IPS DF 19.7 (cell line): ENCODE measurements at regions not wholly inside any gene's neighbourhood (a gene's known extent, or its start where the extent isn't known, plus 50 kb on each side); places are given as distances from the start of the nearest gene placed in this dataset.

ENCODE experiments used
- DNase-seq: peaks from one replicate; pipeline ENCODE4 v3.0.0-alpha.2; 2013; ENCODE audit warnings: low read depth, low spot score

DNA sequence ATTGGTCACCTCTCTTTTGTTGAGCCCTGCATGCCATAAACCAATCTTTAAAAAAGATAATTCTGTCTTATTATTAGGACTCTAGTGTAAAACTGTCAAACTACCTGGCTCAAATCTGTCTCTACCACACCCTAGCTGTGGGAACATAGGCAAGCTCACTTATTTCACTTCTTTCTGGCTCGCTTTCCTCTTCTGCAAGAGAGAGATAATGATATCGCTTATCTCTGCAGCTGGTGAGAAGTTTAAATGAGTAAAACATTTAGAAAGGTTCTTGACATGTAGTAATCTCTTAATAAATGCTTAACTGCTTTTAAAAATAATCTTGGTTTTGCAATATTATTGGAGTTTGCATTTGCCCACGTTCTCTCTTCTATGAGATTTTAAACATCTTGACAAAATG is 1109.2 kb downstream of the RAPGEF2 start:
- no peak for DNase-seq

DNA sequence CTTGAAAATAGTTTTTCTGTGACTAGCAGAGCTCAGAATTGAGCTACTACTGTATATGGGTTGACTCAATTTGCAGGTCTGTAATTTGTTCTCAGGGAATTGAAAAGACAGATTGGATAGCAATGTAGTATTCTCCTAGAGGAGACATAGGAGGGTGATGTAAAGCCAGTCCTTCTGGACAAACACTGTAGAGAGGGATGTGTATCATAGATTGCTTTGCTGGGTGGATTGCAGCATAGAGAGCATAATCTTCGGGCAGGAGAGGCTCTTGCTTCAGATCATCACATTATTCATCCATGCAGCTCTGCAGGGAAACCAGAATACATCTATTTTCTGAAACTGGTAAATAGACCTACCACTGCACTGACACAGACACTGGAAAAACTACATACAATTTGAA is 1110.5 kb downstream of the RAPGEF2 start:
- DNase-seq: no peak

DNA sequence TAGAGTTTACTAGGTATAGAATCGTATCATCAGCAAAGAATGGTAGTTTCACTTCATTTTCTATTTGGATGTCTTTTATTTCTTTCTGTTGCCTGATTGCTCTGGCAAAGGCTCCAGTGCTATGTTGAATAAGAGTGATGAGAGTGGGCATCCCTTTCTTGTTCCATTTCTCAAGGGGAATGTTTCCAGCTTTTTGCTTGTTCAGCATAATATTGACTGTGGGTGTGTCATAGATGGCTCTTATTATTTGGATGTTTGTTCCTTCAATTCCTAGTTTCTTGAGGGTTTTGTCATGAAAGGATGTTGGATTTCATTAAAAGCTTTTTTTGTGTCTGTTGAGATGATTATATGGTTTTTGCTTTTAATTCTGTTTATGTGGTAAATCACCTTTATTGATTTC is 1114.5 kb downstream of the RAPGEF2 start:
- no peak for DNase-seq

DNA sequence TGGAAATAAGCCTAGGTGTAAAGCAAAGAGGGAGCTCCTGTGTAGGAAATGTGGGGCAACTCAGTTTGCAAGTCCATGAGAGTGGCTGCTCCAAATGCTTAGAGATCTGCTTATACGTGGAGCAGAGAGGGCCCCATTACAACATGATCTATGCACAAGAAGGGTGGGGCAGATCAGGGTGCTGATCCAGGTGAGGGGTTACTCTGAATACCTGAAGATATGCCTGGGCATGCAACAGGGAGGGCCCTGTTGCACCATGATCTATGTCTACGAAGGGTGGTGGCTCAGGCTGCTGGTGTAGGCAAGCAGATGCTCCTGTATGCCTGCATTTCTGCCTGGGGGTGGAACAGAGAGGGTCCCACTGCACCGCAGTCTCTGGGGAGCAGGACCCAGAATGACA is 1121.2 kb downstream of the RAPGEF2 start:
- no peak for DNase-seq

DNA sequence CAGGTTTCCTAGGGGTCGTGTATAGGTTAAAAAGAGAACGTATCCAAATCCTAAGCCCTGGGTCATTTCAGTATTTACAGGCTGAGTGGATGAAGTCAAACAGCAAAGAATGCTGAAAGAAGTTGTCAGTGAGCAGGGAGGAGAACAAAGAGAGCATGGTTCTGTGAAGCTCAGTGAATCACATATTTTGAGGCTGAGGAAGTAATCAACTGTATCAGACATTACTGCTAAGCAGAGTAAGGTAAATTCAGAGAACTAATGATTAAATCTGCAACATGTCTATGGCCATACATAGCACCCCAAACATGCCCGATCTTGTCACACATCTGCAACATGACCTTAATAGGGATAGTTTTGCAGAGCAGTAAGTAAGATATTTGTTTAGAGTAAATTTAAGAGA is 1130.3 kb downstream of the RAPGEF2 start:
- DNase-seq: no peak

DNA sequence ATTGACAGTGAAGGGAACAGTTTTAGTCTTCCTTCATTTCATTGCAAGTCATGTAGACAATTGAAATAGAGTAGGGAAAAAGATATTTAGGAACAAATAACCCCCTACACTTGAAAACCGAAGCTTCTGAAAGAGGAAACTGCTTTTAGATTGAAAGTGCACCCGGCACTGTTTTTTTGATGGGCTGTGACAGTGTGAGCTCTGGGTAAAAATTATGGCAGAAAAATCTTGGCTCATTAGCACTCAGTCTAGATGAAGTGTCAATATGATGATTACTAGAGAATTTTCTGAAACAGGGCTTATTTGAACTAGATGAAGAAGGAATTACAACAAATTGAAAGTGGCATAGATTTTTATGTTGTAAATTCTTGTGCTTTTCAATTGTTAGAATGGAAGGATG is 1132.4 kb downstream of the RAPGEF2 start:
- DNase-seq: no peak

DNA sequence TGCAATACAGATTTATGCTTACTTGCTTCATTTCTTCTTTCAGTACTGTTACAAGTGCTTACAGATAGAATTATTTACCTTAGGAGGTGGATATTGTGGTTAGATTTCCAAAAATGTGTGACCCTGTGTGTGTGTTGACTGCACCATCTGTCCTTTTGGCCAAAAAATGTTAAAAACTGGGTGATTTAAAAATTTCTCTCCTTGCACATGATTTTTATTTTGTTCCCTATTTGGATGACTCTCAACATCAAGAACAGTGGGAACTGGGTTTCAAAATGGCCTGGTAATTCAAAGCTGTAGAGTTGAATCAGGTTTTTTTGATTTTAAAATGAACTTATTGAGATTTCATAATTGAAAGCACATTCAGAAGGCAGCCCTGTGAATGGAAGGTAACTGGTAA is 1132.9 kb downstream of the RAPGEF2 start:
- DNase-seq: no peak

DNA sequence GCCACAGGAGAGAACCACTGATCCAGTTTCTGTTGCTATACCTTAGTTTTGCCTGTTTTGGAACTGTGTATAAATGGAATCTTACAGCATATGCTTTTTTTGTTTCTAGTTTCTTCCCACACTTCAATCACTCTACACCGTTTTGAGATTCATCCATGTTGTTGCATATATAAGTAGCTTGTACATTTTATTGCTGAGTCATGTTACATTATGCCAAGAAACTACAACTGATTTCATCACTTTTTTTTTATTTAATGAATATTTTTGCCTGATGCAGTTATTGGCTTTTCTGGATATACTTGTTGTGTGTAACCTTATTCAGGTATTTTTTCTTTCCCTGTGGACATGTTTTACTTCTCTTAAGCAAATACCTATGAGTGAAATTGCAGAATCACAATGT is 1135.9 kb downstream of the RAPGEF2 start:
- no peak for DNase-seq

DNA sequence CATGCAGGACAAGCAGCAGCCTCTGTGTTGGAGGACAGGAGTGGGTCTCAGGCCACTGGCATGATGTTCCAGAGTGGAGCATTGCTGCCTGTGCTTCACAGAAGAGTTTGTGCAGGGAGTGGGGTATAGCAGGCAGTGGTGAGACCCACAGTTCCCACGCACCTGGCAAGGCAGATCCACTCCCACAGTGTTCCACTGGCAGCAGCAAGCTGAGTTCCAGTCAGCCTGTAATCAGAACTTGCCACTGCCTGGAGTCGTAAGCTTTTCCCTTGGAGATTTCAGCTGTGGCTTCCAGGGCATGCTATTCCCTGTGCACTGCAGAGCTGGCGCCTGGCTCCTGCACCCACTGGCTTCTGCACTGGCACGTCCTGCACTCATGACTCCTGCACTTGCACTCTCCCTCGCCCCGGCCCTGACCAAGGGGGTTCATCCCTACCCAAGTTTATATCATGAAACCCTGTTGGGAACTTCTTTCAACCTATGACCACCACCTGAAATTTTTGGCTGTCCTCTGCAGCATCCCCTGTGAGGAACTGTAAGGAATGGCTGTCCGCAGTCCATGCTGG is 1144.3 kb downstream of the RAPGEF2 start:
- DNase-seq: no peak

DNA sequence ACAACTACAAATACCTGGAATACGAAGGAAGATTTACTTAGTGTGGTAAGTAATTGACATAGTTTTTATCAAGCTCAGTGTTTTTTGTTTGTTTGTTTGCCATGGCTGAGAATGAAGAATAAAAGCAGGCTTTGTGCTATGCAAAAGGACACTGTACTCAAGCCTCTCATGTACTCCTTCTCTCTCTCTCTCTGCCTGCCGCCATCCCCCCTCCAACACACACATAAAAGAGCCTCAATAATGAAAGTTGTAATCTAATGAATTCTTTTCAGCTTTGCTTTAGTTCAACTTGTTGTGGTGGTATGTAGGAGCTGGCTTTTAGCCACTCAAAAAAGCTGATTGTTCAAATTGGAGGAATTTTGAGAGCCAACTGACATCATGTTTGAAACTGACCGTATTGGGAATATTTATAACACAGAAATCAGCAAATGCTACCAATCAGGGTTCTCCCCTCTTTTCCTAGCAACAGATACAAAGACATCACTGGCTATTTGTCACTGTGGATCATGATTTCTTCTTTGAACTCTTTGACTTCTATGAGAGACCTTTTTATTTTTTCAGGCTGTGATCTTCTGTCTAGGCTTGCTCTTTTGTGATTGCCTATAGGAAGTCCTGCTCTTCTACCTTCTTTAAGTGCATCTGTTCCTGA is 1148.8 kb downstream of the RAPGEF2 start:
- no peak for DNase-seq

DNA sequence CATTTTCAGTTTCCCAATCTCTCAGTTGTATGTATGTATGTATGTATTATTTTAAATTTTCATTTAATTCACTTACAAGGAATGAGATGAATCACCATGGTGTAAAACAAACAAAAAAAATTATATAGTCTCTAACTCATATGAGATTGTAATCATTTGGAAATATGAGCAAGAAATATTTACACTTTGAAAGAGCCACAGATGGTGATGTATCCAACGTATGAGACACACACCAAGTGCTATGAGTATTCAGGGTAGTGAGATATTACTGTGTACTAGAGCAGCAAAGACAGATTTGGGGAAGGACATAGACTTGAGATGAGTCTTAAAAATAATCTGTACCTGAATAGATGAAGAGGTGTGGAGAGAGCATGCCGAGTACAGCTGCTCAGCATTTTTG is 1154.4 kb downstream of the RAPGEF2 start:
- DNase-seq: no peak

DNA sequence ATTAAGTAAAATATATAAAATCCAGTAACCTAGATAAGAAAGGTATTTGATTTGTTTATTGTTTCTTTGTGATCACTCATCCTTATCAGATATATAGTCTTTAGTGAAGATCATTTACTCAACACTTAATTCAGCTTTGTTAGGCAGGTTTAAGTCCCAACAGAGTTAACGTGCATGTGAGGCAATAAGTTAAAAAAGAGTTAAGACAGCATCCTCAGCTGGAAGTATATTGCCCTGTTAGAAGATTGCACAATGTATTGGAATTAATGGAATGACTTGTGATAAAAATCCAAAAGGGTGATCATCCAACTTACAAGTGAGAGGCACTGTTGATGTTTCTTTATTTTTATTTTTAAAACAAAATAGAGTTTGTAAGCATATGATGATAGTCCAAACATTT is 1162.1 kb downstream of the RAPGEF2 start:
- DNase-seq: no peak

DNA sequence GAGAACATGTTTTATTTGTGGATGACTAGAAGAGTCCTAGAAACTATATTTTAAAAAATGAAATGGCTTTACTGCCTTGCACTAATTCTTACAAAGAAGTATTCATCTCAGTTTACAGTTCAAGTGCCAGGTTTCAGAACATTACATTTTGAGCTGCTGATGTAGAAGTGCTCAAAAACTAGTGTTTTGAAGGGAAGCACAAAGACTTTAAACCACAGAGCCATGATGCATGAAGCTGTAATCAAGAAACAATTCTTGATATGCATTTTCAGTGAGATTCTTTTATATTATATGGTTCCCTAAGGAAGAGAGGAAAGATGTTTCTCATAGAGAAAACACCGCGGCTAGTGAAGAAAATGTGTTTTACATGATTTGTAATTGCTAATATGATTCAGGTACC is 1163.0 kb downstream of the RAPGEF2 start:
- no peak for DNase-seq

DNA sequence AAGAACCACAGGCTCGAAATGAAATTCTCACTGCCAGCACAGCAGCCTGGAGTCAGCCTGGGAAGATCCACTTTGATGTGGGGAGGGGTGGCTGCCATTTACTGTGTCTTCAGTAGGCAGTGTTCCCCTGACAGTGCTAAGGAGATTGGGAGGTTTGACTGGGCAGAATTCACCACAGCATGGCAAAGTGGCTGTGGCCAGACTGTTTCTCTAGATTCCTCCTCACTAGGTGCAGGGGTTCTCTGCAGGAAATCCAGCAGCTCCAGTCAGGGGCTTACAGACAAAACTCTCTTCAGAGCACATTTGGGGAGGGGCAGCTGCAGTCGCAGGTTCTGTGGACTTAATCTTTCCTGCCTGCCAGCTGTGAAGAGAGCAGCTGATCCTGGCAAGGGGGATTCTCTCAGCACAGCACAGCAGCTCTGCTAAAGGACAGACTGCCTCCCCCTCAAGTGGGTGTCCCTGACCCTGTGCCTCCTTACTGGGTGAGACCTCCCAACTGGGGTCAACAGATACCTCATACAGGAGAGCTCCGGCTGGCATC is 1174.0 kb downstream of the RAPGEF2 start:
- no peak for DNase-seq

DNA sequence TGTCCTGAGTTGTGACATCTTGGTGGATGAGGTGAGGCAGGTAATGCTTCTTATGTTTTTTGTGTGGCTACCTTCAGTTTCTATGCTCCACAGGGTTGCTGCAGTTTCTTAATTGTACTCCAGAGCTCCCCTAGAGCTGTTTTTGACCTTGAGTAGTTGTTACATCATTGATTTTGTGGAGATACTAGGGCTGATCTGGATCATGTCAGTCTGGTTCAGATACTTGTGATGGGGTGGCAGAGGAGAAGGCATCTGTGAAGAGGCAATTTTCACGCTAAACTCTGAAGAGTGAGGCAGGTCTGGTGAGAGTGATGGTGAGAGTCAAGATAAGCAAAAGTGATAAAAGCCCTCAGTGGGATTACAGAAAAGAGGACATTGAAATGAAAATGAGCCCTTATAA is 1180.2 kb downstream of the RAPGEF2 start:
- DNase-seq: no peak

DNA sequence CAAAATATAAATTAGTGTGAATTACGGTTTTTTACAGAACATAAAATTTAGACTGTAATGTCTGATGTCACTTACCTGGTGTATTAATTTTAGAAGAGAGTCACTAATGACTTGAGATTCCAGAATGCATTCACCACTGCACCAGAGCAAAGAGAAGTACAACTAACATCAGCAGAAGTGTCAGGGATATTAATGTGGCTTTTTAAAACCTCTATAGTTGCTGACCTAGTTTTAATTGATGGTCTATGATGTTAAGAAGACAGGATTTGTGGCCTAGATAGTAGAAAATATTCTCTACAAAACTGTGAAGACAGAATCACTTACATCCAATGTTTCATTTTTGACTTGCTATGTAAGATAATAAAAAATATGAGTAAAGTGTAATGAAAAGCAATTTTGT is 1181.6 kb downstream of the RAPGEF2 start:
- DNase-seq: no peak

DNA sequence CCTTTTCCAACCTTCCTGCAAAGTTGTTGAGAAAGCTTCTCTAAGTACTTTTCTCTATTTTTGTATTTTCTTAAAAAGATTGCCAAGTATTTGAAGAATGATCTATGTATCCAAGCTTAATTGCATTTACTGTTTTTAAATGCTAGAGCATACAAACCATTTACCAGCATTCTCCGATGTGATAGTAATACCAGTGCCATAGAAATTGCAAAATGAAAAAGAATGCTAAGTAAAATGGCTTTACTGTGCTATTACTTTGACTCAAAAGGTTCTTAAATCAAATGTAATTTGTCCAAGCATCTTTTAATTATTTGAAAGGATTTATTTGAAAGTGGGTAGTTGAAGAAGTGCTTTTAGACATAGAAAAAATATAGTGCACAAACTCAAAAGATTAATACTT is 1183.2 kb downstream of the RAPGEF2 start:
- no peak for DNase-seq

DNA sequence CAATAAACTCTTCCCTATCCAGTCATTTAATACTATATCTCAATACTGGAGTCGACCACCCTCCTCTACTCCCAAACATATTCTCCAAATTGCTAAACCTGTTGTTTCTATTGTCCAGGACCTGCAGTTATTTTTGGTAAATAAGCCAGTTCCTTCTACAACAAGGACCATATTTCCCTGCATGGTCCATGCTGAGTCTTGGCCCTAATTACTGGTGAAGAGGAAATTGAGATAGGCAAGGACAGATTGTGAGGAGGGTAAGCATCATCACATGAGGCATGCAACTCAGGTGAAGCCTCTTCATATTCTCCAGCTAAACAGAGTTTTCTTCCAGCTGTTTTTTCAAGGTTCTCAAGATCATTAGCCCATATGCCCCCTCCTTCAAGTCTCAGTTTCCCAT is 1193.6 kb downstream of the RAPGEF2 start:
- no peak for DNase-seq

DNA sequence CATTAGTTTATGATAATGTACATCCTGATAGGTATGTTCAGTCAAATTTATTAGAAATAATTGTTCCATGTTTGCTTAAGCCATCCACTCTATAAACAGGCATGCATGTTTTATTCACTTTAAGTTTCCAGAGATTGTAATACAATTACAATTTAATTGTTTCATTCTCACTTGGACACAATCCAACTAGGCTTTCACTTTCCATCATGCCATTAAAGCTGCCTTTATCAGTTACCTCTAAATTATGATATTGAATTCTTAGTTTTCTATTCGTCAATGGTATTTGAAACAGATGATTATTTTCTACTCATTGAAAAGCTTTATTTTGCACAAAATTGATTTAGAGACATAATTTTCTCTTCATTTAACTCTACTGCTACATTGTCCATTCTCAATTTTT is 1196.3 kb downstream of the RAPGEF2 start:
- no peak for DNase-seq

DNA sequence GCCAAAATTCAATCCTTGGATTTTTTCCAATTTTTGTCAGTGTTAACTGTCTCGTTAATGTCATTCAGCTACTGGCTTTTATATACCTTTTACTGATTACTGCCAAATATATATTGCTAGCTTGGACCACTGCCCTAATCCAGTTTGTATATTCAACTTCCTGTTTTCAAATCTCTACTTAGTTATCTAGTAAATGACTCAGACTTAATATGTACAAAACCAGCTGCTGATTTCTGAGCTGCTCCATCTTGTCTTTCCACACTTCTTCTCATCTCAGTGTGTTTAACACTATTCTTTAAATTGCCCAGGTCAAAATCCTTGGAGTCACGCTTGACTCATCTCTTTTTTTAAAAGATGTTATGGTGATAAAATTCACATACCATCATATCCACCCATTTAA is 1196.7 kb downstream of the RAPGEF2 start:
- DNase-seq: no peak

DNA sequence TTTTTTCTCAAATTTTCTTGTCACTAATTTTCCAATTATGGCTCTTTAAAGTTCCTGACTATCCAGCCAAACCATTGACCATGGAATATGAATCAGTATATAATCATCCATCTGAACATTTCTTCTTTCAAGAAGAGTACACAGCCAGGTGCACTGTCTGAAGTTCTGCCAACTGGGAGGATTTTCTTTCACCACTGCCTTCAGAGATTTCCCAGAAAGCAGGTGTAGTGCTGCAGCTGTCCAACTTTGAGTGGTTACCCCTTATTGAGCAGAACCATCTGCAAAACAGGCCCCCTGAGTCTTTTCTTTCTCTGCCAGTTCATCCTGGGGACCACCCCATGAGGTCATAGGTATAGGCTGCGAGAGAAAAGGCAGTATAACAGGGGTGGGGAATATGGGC is 1213.2 kb downstream of the RAPGEF2 start:
- no peak for DNase-seq

DNA sequence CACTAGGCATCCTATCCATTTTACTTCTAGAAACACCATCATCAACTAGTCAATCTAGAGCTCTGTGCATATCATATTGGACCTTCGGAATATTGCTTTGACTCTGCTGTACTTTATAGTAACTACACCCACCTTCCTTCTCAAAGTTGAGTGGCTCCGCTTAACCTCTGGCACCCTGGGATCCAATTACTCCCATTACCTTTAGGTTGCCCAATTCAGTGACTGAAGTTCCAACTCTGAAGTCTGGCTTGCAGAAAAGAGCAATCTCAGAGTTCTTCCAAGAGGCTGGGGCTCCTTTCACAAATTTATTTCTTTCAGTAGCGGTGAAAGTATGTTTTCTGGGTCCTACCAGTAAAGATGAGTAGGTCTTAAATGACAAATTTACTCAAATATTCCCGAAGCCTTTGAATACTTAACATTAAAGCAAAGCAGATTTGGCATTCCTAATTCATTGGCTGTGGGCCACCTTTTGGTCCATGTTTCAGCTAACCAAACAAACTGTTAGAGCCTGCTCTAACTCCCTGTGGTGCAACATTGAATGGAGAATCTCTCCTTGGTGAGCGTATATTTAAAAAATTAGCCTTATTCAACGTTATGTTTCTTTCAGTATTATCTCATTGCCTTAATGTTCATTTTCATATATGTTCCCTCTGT is 1215.8 kb downstream of the RAPGEF2 start:
- no peak for DNase-seq

DNA sequence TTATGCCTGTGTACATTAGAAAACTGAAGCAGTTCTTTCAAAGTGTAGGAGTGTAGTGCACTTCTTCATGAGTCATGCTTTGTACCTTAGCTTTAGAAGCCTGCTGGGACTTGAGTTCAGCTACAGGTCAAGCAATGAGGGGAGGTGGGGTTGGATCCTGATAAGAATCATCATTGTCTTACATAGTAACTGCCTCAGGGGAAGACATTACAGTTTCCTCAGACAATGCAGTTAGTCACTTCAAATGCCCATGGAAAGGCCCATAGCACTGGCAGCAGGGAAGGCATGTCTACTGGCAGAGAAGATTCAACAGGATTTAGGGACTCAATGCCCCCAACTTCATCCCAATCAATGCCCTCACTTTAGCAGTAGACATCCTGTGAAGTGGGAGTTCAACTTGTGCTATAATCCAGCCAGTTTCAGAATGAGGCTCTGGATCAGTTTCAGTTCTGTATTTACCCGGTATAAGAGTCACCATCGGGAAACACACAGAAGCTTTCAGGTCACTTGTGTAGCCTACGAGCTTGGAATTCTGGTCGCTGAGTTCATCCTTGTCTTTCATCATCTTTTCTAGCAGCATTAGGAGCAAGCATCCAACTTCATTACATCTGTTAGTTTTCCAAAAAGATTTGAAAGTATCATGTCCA is 1216.5 kb downstream of the RAPGEF2 start:
- no peak for DNase-seq
